DOHH2 (cell line): ENCODE measurements at regions not wholly inside any gene's neighbourhood (a gene's known extent, or its start where the extent isn't known, plus 50 kb on each side); places are given as distances from the start of the nearest gene placed in this dataset.

Source experiments
- EZH2phosphoT487 ChIP-seq: fragments of 200-600 bp; sonication (generic); IDR thresholded peaks from 2 replicates; pipeline ENCODE4 v1.6.1; 2017; ENCODE audit warnings: borderline replicate concordance, mild to moderate bottlenecking, antibody characterized with exemption, low read length, moderate library complexity, mixed read lengths
- TF ChIP-seq, protein P1 (sequence below): fragments of 200-600 bp; sonication (generic); IDR thresholded peaks from one replicate; pipeline ENCODE4 v1.5.1; 2014; ENCODE audit warnings: antibody characterized with exemption, mild to moderate bottlenecking, low read depth, low read length; ENCODE audit not compliant: poor library complexity, severe bottlenecking

DNA sequence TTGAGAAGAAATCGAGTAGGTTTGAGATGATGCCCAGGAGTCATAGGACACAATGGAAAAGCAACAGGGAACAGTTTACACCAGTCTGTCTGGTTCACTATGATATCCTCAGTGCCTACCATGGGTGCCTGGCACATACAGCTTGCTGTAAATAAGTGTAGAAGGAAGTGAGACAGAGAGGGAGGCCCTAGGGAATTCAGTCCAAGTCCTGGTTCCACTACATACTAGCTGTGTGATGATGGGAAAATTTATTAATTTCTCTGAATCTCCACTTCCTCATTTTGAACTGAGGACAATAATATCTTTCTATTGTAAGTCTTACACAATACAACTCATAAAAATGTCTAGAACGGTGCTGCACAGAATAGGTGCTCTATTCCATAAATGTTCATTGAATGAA lies 53.3 kb upstream of the LYRM9 start:
- TF ChIP-seq, protein P1, sequence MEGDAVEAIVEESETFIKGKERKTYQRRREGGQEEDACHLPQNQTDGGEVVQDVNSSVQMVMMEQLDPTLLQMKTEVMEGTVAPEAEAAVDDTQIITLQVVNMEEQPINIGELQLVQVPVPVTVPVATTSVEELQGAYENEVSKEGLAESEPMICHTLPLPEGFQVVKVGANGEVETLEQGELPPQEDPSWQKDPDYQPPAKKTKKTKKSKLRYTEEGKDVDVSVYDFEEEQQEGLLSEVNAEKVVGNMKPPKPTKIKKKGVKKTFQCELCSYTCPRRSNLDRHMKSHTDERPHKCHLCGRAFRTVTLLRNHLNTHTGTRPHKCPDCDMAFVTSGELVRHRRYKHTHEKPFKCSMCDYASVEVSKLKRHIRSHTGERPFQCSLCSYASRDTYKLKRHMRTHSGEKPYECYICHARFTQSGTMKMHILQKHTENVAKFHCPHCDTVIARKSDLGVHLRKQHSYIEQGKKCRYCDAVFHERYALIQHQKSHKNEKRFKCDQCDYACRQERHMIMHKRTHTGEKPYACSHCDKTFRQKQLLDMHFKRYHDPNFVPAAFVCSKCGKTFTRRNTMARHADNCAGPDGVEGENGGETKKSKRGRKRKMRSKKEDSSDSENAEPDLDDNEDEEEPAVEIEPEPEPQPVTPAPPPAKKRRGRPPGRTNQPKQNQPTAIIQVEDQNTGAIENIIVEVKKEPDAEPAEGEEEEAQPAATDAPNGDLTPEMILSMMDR, result no peak
- TF ChIP-seq EZH2phosphoT487, result no peak
